Central memory CD4-positive, alpha-beta T cell (primary cell): ENCODE measurements at regions not wholly inside any gene's neighbourhood (a gene's known extent, or its start where the extent isn't known, plus 50 kb on each side); places are given as distances from the start of the nearest gene placed in this dataset.
A peak's percentile ranks its signal among the peaks of the same experiment; 100 is the strongest.
"Not testable (repeated sequence)": the region's sequence is repeated elsewhere in the genome, so short reads cannot be mapped to it uniquely, and the experiment has no call there.

Experiments used
- DNase-seq: peaks from one replicate; pipeline ENCODE4 v3.0.0; 2022

DNA sequence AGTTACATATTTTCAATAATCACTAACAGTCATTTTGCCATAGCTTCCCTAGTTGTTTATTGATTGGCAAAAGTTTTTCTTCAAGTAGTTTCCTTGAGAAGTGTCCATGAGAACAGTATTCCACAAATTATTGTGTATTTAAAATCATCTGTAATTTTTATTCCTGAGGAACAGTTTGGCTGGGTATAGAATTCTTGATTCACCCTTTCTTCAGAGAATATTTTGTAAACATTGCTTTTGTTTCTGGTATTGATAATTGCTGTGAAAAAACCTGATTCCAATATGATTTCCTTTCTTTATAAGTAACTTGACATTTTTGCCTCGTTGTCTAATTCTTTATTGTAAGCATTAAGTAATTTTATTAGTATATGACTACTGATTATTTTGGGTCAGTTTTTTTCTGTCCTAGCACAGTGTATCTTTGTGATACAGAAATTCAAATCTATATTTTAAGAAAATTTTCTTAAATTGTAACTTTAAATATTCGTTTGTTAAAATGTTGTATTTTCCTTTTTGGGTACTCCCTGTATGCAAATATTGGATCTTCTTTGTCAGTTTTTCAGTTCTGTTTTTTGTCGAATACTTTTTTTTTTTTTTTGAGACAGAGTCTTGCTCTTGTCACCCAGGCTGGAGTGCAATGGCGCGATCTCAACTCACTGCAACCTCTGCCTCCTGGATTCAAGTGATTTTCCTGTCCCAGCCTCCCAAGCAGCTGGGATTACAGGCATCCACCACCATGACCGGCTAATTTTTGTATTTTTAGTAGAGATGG lies 162.0 kb upstream of the ATP2B1 start:
- DNase-seq: no peak

DNA sequence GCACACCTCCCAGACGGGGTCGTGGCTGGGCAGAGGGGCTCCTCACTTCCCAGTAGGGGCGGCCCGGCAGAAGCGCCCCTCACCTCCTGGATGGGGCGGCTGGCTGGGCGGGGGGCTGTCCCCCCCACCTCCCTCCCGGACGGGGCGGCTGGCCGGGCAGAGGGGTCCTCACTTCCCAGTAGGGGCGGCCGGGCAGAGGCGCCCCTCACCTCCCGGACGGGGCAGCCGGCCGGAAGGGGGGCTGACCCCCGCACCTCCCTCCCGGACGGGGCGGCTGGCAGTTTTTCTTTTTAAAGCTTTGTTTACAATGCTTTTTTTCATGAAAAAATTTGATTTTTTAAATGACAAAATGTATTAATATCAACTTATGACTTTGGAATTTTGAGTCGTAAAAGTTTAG lies 159.0 kb upstream of the ATP2B1 start:
- not testable (repeated sequence) for DNase-seq

DNA sequence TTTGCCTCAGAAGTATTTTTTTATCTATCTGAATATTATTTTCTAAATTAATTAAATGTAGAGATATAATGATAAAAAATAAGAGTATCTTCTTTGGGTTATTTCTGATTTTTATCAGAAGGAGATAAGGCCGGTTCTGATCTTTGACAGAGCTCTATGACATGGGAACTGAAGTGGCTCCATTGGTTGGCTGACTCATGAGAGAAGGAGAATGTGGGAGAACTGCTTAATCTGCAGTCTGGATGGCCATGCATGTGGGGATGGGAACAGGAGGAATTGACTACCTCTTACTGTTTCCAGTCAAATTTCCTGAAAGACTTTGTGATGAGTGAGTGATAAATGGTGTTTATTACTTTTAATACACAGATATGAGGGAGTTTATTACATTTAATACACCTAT lies 155.8 kb upstream of the ATP2B1 start:
- no peak for DNase-seq

DNA sequence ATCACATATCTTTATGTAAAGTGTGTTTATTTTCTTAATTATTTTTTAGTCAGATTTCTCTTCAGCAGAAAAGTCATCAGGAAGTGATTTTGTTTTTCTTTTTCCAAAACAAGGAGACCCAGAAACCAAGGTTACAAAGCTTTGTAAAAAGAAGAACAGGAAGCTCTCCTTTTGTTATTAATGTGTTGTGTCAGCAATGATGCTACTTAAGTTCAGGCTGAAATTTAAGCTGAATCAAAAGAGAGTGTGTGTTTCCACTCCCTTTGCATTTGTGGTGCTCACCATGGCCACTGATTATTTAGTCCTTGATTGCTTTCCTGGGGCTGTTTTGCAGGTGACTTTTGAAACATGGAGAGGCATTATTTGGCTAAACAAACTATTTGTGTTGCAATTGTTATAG lies 155.3 kb upstream of the ATP2B1 start:
- no peak for DNase-seq

DNA sequence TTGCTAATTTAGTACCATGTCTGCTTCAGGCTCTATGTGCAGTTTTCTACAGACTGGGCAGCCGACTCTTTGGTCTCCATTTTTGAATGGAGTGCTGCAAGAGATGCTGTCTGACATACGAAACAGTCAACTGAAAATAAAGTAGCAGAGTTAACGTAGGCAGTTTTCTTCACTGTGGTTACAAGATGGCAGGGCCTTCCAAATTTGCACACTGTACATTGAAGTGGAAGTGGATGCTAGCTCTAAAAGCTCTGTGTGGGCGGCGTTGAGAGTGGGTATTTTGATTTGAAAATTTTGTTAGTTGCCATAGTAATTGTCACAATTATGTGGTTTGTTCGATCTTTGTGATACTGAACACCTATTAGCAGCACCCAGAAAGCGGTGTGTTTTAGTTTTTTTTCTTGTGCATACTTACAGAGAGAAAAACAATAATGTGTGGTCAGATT lies 154.9 kb upstream of the ATP2B1 start:
- DNase-seq: peak; percentile 91

DNA sequence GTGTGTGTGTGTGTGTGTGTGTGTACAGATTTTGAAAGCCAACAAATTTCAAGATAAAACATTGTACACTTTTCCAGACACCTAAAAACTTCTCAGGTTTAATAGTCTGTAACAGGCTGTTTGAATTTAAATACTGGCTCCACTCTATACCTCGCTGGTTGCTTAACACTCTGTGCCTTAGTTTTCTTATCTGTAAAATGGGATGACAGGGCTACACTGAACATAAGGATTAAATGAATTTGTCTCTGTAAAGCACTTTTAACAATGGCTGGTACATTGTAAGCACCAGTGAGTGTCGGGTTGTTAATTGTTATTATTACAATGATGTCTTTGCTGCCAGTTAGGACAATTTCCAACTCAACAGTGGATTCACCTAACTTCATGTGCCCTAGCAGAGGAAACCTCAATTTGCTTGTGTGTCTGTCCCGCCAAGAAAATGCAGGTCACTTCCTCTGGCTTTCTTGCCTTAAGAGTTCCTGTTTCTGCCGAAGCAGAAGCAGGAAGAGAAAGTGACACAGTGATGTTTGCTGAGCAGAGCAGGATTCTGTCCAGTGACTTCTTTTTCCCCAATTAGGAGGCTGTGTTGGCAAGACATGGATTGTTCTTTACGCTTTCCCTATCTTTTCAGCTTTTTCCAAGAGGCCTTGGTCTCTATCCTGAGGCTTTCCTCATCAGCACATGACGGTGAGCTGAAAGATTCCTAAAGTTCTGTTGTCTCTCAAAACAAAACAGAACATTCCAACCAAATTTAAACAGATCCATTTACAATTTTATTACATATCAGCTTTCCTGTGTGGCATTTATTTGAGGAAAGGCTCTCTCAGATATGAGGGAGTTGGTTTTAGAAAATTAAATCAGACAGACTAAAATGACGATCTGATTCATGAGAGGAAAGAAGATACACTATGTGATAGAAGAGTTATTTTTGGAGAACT lies 154.1 kb upstream of the ATP2B1 start:
- peak; percentile 74 for DNase-seq

DNA sequence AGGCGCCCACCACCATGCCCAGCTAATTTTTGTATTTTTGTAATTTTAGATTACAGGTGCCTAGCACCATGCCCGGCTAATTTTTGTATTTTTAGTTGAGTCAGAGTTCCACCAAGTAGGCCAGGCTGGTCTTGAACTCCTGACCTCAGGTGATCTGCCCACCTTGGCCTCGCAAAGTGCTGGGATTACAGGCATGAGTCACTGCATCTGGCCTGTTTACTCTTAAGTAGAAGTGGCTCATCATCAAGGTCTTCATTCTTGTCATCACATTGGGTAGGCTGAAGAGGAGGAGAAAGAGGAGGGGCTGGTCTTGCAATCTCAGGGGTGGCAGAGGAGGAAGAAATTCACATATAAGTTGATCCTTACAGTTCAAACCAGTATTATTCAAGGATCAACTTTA lies 152.4 kb upstream of the ATP2B1 start:
- no peak for DNase-seq

DNA sequence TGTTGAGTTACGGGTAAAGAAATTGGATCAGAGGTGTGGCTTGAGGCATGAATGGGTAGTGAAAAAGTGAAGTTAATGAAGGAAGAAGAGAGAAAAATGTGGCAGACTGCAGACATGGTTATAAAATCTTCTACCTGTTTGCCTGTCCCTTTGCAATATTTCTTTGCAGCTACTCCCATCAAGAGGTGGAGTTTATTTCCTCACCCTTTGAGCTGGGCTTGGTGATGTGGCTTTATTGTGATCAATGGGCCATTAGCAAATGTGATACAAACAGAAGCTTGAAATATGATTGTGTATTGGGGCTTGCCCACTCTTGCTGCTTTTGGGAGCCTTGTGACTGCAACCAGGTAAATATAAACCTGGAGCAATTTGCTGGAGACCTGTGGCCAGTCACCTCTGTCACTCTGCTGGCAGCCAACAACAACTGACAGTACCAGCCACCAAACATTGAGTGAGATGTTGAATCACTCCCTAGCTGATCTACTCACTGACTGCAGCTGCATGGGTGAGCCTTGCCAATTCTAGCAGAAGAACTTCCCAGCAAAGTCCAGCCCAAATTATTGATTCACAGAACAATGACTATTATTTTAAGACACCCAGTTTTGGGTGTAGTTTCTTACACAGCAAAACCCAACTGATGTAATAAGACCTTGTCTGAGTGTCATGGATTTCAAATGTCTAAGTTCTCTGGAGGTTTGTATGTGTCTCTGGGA lies 151.0 kb upstream of the ATP2B1 start:
- no peak for DNase-seq

DNA sequence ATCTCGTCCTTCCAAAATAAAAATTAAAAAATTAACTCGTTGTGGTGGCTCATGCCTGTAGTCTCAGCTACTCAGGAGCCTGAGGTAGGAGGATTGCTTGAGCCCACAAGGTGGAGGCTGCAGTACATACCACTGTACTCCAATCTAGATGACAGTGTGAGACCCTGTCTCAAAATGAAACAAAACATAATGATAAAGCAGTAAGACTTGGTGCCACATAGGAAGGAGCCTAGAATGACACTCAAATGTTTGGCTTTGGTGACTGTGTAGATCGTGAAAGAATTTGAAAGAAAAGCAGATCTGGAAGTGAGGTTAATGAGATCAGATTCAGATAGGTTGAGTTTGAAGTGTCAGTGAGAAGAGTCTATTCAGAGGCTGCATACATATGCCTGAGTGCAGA lies 150.1 kb upstream of the ATP2B1 start:
- no peak for DNase-seq

DNA sequence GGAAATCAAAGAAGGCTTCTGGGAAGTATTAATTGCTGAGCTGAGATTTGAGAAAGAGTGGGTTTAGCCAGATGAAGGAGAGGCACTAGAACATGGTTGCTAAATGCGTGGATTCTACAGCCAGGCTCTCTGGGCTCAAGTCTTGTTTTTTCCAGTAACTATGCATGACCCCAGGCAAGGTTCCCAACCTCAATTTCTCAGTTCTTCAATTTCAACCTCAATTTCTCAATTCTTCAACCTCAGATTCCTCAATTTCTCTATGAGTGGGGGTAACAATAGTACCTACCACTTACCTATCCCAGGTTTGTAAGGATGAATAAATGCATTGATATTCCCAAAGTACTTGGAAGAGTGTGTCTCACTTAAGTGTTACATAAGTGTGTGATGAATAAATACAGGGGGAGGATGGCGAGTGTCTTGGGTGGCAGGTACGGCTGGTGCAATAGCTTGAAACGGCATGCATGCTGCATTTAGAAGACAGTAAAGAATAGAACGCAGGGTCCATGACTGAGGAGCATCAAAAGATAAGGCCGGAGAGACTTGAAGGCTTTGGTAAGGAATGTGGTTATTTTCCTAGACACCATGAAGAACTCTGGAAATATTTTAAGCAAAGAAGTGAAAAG lies 149.1 kb upstream of the ATP2B1 start:
- DNase-seq: no peak

DNA sequence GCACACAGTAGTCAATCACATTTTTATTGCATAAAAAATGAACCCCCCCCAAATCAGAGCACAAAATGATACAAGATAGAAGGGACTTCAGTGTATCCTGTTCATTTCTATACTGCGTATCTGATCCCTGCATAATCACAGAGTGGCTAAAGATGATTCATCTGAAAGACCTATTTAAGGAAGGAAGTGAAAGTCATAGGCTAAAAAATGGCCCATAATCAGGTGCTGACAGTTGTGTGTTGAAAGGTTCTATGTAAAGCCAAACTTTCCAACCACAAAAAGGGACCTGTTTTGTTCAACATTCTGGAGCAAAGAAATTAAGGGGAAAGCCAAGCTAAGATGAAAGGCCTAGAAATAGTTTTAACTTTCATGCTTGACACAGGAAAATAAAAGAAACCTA lies 147.8 kb upstream of the ATP2B1 start:
- no peak for DNase-seq

DNA sequence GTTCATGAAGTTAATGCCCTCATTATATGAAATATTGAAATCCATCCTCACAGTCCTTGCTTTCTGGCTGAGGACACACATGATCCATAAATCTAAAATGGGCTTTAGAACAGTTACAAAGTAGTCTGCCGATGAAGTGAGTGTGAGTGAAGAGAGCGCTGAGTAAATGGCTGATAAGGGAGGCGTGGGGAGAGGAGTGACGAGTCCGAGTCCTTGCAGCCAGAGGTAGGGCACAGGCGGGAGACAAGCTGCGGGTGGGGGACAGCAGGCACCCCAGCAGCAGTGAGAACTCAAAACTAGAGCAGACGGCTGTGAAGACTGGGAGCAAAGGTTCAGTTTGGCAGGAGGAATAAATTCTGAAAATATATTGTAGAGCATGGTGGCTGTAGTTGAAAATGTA lies 140.1 kb upstream of the ATP2B1 start:
- DNase-seq: no peak

DNA sequence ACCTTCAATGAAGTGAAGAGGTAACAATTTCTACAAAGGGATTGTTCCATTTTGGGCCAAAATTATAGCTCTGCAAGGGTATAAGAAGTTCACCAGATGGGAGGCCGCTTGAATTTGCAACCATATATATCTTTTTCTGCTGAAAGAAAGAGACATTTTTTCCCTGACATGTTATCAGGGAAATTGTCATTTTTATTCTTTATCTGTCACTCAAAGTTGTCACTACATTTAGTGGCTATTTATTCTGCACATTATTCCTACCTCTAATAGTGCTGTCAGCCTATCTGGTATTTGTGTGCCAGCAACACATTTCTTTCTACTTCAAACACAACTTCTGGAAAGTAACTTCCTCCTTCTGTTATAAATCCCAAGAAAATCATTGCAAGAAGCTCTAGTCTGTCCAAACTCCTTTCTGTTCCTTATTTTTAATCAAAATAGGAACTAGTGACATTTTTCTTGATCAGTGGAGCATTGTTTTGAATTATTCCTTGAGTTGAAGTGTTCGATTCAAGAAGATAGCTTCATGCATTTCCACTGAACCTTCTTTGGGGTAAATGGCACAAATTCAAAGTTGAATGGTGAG lies 137.9 kb upstream of the ATP2B1 start:
- no peak for DNase-seq

DNA sequence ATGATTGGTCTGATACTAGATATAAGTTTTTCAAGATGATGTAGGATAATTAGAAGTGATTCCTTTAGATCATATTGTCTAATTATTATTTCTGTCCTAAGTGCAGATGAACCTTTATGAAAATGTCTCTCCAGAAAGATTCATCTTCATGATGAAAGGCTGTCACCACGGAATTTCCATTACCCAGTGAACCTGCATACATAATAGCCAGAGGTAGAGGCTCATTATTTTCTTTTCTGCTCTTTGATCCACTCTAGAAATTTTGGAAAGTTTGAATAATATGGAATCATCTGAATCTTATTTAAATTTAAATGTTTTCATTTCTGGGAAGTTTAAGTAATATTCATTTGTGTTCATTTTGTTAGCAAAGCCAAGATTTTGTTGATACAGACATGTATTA lies 137.1 kb upstream of the ATP2B1 start:
- DNase-seq: no peak

DNA sequence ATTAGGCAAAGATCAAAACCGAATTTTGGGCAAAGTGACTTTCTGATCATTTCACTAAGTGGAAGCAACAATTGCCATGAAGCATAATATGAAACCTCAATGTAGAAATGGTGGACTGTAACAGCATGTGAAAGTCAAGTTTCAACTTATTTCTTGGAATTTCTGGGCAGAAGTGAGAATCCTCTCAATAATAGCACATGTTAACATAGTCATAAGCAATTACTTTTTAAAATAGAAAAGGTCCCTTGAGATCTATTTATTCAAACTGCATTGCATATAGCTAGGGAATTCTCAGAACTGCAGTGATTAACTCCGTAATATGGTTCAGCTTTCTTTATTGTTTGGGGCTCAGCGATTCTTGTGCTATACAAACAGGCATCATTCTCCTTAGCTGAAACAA lies 136.7 kb upstream of the ATP2B1 start:
- DNase-seq: no peak

DNA sequence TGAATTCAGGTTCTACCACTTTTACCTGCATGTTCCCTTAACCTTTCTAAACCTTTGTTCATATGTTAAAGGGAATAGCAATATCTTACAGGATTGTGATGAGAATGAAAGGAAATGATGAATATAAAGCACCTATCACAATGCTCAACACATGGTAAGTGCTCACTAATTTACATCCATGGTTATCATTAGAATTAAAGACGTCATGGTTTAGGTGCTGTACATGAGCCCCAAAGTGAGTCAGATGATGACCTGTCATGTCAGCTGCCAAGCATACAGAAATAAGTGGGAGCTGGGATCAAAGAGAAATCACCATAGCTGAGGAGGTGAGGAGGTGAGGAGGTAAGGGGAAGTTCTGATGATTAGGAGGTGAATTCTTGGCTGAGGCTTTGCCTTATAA lies 135.9 kb upstream of the ATP2B1 start:
- DNase-seq: no peak

DNA sequence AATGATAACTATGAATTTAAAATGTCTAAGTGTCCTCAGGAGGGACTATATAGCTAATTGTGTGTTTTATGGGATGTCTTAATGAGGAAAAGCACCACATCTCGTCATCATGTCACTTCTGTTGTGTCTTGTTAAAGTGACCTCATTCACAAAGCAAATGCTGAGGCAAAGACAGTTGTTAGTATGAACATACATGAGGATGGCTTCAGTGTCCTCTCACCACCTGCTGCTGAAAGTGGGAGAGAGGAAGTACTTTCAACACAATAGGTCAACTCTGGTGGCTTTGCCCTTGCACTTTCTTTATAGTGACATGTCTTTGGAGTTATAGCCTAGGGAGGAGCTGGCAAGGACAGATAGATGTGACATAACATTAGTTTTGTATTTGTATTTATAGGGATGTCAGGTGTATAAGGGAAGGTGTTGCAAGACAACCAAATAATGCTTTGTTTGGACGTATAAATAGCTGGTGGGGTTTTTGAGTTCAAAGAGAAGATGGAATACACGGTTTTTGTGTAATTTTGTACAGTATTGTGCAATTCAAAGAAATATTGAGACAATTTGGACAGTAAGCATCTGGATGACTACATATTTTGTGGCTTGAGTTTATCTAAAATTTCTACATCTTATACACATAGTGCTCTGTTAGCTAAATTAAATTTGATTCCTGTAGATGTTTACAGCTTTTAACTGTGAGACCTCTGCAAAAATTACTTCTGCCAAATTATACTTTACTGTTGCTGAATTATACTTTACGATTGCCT lies 131.7 kb upstream of the ATP2B1 start:
- DNase-seq: no peak

DNA sequence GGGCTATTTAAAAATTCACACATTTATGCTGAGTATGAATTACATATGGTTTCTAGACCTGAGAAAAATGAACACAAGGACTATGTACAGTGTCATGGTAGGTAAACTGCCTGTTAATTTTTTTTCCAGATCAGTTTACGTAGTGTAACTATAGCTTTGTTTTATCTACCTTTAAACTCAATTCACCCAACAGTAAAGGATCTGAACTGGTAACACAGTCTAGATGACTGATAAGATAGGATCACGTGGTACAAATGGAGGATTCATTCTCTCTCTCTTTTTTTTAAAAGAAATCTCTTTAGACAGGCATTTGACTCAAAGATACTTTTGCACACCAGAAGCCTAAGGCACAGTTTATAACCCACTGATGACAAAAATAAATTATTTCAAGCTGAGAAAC lies 130.8 kb upstream of the ATP2B1 start:
- DNase-seq: no peak

DNA sequence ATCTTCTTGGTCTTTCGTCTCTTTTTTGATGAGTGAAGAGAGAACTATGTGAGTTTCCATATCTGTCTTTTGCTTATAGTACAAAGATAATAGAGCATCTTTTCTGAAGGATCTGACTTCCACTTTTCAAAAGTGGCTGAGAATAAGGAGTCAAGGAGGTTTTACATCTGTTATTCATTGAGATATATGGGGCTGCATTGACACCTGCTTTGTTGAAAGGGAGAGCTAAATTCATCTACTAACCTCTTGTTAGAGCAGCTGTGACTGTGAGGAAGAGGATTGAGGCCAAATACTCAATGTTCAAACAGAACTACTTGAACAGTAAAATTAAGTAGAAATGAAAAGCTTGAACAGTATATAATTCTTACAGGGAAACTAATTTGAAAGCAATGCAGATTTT lies 130.2 kb upstream of the ATP2B1 start:
- DNase-seq: no peak

DNA sequence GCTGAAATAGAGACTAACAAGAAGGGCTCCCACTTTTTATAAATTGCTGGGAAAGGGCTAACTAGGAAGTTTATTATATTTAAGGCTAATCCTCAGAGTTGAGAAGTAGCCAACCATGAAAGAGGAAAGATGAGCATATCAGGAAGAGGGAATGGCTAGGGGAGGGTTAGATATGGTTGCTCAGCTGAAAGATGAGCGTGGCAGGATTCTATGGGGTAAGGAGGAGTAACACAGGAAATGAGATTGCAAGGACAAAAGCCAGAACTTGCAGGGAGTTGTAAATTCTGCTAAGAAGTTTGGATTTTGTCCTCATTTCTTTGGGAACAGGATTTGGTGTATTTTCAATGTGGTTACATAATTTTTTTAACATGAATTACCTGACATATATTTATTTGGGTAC lies 127.4 kb upstream of the ATP2B1 start:
- DNase-seq: no peak

DNA sequence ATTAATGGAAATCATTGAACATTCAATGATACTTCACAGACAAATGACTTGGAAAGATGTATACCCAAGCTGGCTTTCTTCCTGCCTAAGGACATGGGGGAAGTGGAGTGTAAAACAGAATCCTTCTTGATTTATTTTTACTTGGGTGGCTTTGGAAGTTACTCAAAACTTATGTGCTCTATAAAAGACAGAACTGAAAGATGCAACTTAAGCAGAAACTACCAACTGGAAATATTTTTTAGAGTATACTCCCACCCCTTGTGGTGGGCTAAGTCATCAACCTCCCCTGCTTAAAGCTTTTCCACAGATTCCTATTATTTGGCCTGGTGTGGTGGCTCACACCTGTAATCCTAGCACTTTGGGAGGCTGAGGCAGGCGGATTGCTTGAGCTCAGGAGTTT lies 126.0 kb upstream of the ATP2B1 start:
- DNase-seq: no peak
